Calu3 (cell line): ENCODE measurements at regions not wholly inside any gene's neighbourhood (a gene's known extent, or its start where the extent isn't known, plus 50 kb on each side); places are given as distances from the start of the nearest gene placed in this dataset.

ENCODE experiments used
- BruUV-seq: library from RNA; stranded (reverse); fragments of 400-500 nt; replicated peaks from 2 replicates; lab custom pipeline; 2021; lab: Mats Ljungman, UMichigan
- CTCF ChIA-PET: fragments of 300-600 bp; sonication (Branson Sonifier 250); formaldehyde crosslinking; loops from one replicate; lab custom pipeline; 2022; ENCODE audit warnings: antibody characterized with exemption; lab: Charles Lee
- DNase-seq: peaks from one replicate; pipeline ENCODE4 v3.0.0; 2022
- H3K27ac Mint-ChIP-seq: one replicate; pipeline ENCODE4 v1.8.0; 2022; ENCODE audit warnings: mixed read lengths; ENCODE audit not compliant: unreplicated experiment
- H3K27me3 Mint-ChIP-seq: one replicate; pipeline ENCODE4 v1.8.0; 2022; ENCODE audit warnings: mixed read lengths; ENCODE audit not compliant: unreplicated experiment
- H3K36me3 Mint-ChIP-seq: one replicate; pipeline ENCODE4 v1.8.0; 2022; ENCODE audit warnings: mild to moderate bottlenecking, moderate library complexity, mixed read lengths; ENCODE audit not compliant: insufficient read depth, unreplicated experiment
- H3K4me1 Mint-ChIP-seq: one replicate; pipeline ENCODE4 v1.8.0; 2022; ENCODE audit warnings: mild to moderate bottlenecking, low read depth, mixed read lengths; ENCODE audit not compliant: unreplicated experiment
- H3K4me3 Mint-ChIP-seq: one replicate; pipeline ENCODE4 v1.8.0; 2022; ENCODE audit warnings: mild to moderate bottlenecking, low read depth, moderate library complexity, mixed read lengths; ENCODE audit not compliant: unreplicated experiment
- H3K9me3 Mint-ChIP-seq: one replicate; pipeline ENCODE4 v1.8.0; 2022; ENCODE audit warnings: low read depth, mixed read lengths; ENCODE audit not compliant: unreplicated experiment
- intact Hi-C: fragments of 100-400 bp; cut with micrococcal nuclease; formaldehyde crosslinking; loops from one replicate; pipeline ENCODE4 v1.10.0; 2022; ENCODE audit not compliant: unreplicated experiment
- TF ChIP-seq, protein P1 (sequence below): fragments of 200-600 bp; IDR thresholded peaks from one replicate; pipeline ENCODE4 v1.8.0; 2022; ENCODE audit warnings: antibody characterized with exemption; ENCODE audit not compliant: unreplicated experiment

DNA sequence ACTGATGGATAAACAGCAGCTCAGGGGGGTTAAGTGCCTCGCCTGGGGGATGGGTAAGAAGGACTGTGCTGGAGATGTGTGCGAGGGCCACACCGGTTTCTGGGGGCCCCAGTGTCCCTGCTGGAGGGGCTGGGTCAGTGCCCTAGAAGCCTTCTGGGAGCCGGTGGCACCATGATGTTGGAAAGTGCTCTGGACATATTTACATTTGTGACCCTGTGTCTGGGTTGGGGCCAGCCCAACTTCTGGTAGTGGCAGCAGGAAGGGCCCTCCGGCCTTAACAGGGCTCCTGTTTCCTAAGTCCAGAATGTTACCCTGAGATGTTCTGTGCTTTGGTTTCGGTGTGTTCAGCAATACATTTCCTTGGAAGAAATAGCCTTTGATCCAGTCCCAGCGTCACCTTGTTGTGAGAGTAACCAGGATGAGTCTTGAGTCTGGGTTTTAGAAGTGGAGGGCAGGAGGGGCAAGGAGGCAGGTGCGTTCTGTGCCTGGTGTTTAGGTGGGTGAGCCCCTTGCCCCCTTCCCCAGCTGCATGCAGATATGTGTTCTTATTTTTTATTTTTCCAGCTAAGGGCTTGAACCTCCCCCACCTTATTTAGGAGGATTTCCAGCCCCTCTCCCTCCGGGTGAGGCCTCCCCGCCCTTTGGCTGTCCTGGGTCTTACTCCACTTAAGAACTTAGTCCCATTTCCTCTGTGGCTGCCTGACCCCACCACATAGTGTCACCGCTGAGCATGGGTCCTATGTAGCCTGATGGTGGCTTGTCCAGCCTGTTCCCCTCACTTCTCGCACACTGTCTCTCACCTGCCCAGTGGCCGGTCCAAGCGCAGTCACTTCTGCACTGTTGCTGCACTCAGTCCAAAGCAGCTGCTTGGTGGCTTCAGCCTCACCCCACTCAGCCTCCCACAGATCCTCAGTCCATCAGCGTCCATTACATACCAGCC is 132.7 kb upstream of the HS6ST1 start:
- Mint-ChIP-seq H3K27ac (no peak overlapping the region), H3K27me3 (peaks cover 40% of the 10 kb centered on the region), H3K9me3 (no peaks in the 10 kb centered on the region), H3K36me3 (peaks cover 4% of the 10 kb centered on the region), H3K4me1 (no peaks in the 10 kb centered on the region), H3K4me3 (no peak overlapping the region)
- CTCF ChIA-PET = no interaction called here
- DNase-seq = no peak
- no TSS peak for BruUV-seq
- TF ChIP-seq, protein P1, sequence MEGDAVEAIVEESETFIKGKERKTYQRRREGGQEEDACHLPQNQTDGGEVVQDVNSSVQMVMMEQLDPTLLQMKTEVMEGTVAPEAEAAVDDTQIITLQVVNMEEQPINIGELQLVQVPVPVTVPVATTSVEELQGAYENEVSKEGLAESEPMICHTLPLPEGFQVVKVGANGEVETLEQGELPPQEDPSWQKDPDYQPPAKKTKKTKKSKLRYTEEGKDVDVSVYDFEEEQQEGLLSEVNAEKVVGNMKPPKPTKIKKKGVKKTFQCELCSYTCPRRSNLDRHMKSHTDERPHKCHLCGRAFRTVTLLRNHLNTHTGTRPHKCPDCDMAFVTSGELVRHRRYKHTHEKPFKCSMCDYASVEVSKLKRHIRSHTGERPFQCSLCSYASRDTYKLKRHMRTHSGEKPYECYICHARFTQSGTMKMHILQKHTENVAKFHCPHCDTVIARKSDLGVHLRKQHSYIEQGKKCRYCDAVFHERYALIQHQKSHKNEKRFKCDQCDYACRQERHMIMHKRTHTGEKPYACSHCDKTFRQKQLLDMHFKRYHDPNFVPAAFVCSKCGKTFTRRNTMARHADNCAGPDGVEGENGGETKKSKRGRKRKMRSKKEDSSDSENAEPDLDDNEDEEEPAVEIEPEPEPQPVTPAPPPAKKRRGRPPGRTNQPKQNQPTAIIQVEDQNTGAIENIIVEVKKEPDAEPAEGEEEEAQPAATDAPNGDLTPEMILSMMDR = no peak
- intact Hi-C loops = no loop called here

DNA sequence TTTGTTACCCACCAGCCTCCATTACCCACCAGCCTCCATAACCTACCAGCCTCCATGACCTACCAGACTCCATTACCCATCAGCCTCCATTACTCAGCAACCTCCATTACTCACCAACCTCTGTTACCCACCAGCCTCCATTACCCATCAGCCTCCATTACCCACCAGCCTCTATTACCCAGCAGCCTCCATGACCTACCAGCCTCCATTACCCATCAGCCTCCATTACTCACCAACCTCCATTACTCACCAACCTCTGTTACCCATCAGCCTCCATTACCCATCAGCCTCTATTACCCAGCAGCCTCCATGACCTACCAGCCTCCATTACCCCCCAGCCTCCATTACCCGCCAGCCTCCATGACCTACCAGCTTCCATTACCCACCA is 133.3 kb upstream of the HS6ST1 start:
- no peak for DNase-seq
- H3K36me3 Mint-ChIP-seq = peaks cover 4% of the 10 kb centered on the region
- H3K9me3 Mint-ChIP-seq = no peaks in the 10 kb centered on the region
- H3K27me3 Mint-ChIP-seq = peaks cover 34% of the 10 kb centered on the region
- TF ChIP-seq, protein P1 = no peak
- H3K27ac Mint-ChIP-seq = no peak overlapping the region
- intact Hi-C loops = no loop called here
- no peak overlapping the region for H3K4me3 Mint-ChIP-seq
- CTCF ChIA-PET = no interaction called here
- no TSS peak for BruUV-seq
- H3K4me1 Mint-ChIP-seq = no peaks in the 10 kb centered on the region

DNA sequence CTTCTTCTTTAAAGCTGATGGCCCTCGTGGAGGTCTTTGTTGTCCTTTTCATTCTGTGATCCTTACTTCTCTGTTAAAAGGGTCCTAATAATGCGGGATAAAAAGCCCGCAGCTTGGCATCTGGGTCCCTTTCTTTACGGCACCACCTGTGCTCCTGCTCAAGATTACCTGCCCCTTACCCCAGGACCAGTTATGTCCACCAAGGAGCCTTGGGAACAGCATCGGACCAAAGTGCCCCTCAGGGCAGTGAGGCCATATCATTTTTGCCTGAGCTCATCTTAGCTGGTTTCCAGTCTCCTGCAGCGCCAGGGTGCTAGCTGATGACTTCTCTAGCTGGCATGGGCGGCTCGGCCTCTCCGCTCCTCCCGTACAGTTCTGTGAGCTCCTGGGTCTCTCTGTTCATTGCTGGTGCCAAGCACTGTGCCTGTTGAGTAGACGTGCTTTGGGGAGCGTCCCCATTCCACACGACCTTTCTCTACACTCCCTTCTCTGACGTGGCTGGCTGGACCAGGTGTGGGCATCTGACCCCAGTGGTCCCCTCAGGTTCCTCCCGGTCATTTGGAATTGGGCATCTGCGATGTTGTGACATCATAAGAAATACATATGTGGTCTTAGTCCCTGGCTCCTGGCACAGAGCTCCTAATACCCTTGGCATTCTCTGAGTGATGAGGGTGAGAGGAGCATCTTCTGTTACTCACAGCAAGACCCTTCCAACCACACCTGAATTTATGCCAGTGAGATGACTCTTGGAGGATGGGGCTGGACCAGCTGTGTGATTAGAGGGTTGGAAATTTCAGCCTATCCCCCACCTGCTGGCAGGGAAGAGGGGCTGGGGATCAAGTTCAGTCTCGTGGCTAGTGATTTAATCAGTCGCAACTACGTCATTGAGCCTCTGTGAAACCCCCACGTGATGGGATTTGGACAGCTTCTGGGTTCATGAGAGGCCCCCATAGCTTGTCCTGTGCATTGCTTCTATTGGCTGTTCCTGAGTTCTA is 134.2 kb upstream of the HS6ST1 start:
- intact Hi-C loops = no loop called here
- Mint-ChIP-seq H3K27me3 (peaks cover 34% of the 10 kb centered on the region), H3K4me3 (no peak overlapping the region), H3K4me1 (peaks cover 4% of the 10 kb centered on the region), H3K9me3 (no peaks in the 10 kb centered on the region), H3K36me3 (peaks cover 4% of the 10 kb centered on the region), H3K27ac (no peak overlapping the region)
- CTCF ChIA-PET = no interaction called here
- BruUV-seq = no TSS peak
- TF ChIP-seq, protein P1 = no peak
- DNase-seq = no peak

DNA sequence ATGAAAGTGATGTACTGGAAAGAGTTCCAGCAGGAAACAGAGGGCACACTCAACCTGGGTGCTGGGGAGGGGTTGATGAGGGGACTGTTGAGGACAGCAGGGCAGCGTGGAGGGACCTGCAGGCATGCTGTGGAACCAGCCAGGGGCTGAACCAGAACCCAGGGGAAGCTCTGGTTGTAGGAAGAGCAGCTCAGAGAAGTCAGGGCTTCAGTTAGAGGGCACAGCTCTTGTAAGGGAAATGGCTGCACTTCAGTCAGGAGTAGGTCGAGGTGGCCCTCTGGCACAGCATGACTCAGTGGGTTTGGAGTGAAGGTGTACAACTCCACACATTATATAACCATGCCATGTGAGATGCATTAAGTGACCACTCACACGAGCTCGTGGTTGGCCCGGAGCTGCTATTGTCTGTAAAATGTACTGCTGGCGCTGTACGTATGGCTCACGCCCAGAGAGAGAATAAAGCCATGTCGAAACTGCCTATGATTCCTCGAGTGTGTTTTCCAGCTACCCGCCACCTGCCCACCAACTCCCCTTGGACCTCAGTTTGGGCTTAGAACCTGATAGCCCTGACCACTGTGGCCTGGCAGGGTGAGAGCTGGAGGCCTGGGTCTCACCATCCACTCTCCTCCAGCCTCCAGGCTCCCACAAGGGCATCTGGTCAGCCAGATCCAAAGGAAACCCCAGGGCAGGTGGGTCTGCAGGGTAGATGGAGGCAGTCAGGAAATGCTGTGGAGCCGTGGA is 136.5 kb upstream of the HS6ST1 start:
- Mint-ChIP-seq H3K36me3 (peaks cover 4% of the 10 kb centered on the region), H3K27me3 (peaks cover 34% of the 10 kb centered on the region), H3K9me3 (no peaks in the 10 kb centered on the region), H3K27ac (no peak overlapping the region), H3K4me3 (no peak overlapping the region), H3K4me1 (peaks cover 21% of the 10 kb centered on the region)
- intact Hi-C loops = no loop called here
- no peak for DNase-seq
- TF ChIP-seq, protein P1 = no peak
- CTCF ChIA-PET = no interaction called here
- no TSS peak for BruUV-seq
